GM12878 (cell line): ENCODE measurements at regions not wholly inside any gene's neighbourhood (a gene's known extent, or its start where the extent isn't known, plus 50 kb on each side); places are given as distances from the start of the nearest gene placed in this dataset.

Experiments used
- ATAC-seq: fragments of 200-7000 bp; cut with Tn5 transposase; 3 replicates; pipeline ENCODE4 v1.9.1; 2020; ENCODE audit warnings: mild to moderate bottlenecking, moderate library complexity
- BruUV-seq: library from RNA; stranded (reverse); fragments of 400-500 nt; replicated peaks from 2 replicates; lab custom pipeline; 2021; lab: Mats Ljungman, UMichigan
- CTCF ChIA-PET: fragments of 300-600 bp; sonication (Branson Sonifier 250); formaldehyde crosslinking; extraction: SDS; loops from one replicate; lab custom pipeline; 2021; ENCODE audit warnings: inconsistent platforms; lab: Yijun Ruan, JAX
- POLR2A ChIA-PET: fragments of 350-600 bp; formaldehyde crosslinking; extraction: SDS; loops from one replicate; lab custom pipeline; 2021; ENCODE audit warnings: inconsistent platforms; lab: Charles Lee
- RAD21 ChIA-PET: fragments of 300-600 bp; sonication (Branson Sonifier 250); formaldehyde crosslinking; loops from one replicate; lab custom pipeline; 2023; ENCODE audit warnings: antibody characterized with exemption; ENCODE audit not compliant: unreplicated experiment; lab: Charles Lee
- SMC1A ChIA-PET: fragments of 300-600 bp; sonication (Branson Sonifier 250); formaldehyde crosslinking; loops from one replicate; lab custom pipeline; 2023; ENCODE audit not compliant: unreplicated experiment, uncharacterized antibody; lab: Charles Lee
- DNase-seq: peaks from one replicate; pipeline ENCODE4 v3.0.0-alpha.2; 2011; ENCODE audit warnings: low read depth, low spot score
- FAIRE-seq: peaks from 3 replicates; lab custom pipeline; 2011; peaks lifted over from hg19 to GRCh38; lab: Jason Lieb, UNC
- H2AFZ ChIP-seq: 2 replicates; pipeline ENCODE4 v1.6.0; 2011; ENCODE audit warnings: low read depth, low read length, control low read depth; ENCODE audit not compliant: control insufficient read depth
- H3K27ac ChIP-seq: 2 replicates; pipeline ENCODE4 v1.5.1; 2011; ENCODE audit warnings: control low read depth; ENCODE audit not compliant: control insufficient read depth, insufficient read depth
- H3K27me3 ChIP-seq, 2 experiments: replicated peaks in 1 of 2; 2 replicates each; pipeline versions ENCODE4 v1.6.0 to v1.6.1; 2011; ENCODE audit warnings: low read length in 1 of 2; ENCODE audit not compliant: control insufficient read depth in 2 of 2, insufficient read depth in 2 of 2
- H3K36me3 ChIP-seq, 2 experiments: 2 replicates each; pipeline ENCODE4 v1.5.1; 2011; ENCODE audit warnings: low read length in 1 of 2; ENCODE audit not compliant: control insufficient read depth in 2 of 2, insufficient read depth in 2 of 2
- H3K4me1 ChIP-seq: 2 replicates; pipeline ENCODE4 v1.6.1; 2011; ENCODE audit warnings: mild to moderate bottlenecking, low read length, moderate library complexity, mixed read lengths; ENCODE audit not compliant: control insufficient read depth, insufficient read depth
- H3K4me2 ChIP-seq: 2 replicates; pipeline ENCODE4 v1.6.0; 2011; ENCODE audit warnings: control low read depth; ENCODE audit not compliant: control insufficient read depth, insufficient read depth
- H3K4me3 ChIP-seq: fragments of 200-600 bp; sonication (generic); 2 replicates; pipeline ENCODE4 v1.5.1; 2016
- H3K79me2 ChIP-seq: 2 replicates; pipeline ENCODE4 v1.6.0; 2011; ENCODE audit warnings: low read length; ENCODE audit not compliant: control insufficient read depth, insufficient read depth
- H3K9ac ChIP-seq: 2 replicates; pipeline ENCODE4 v1.8.0; 2011; ENCODE audit warnings: low read length, control low read depth, mixed read lengths; ENCODE audit not compliant: control insufficient read depth, insufficient read depth
- H3K9me3 ChIP-seq: replicated peaks from 3 replicates; pipeline ENCODE4 v1.5.1; 2011; ENCODE audit warnings: mild to moderate bottlenecking, low read length; ENCODE audit not compliant: control insufficient read depth, insufficient read depth
- H4K20me1 ChIP-seq: 2 replicates; pipeline ENCODE4 v1.6.0; 2011; ENCODE audit not compliant: control insufficient read depth, insufficient read depth
- CHD4 ChIP-seq: fragments of 200-600 bp; sonication (generic); IDR thresholded peaks from 2 replicates; pipeline ENCODE4 v1.6.1; 2016; ENCODE audit warnings: mild to moderate bottlenecking
- NRF1 ChIP-seq: conservative IDR thresholded peaks from 2 replicates; pipeline ENCODE4 v1.6.1; 2011; ENCODE audit warnings: mild to moderate bottlenecking, low read depth, low read length, improper control_type of control experiment
- PKNOX1 ChIP-seq: fragments of 450-650 bp; IDR thresholded peaks from 2 replicates; pipeline ENCODE4 v1.6.1; 2016; ENCODE audit warnings: mild to moderate bottlenecking
- RELB ChIP-seq: fragments of 450-650 bp; IDR thresholded peaks from 2 replicates; pipeline ENCODE4 v1.6.1; 2017; ENCODE audit warnings: low read depth, mild to moderate bottlenecking, moderate library complexity
- SRF ChIP-seq, 2 experiments: IDR thresholded peaks; 2 replicates each; pipeline ENCODE4 v1.6.1; 2011; ENCODE audit warnings: low read depth in 2 of 2, low read length in 2 of 2, mild to moderate bottlenecking in 1 of 2, moderate library complexity in 1 of 2
- ZSCAN29 ChIP-seq: fragments of 450-650 bp; IDR thresholded peaks from 2 replicates; pipeline ENCODE4 v1.6.1; 2017; ENCODE audit warnings: mild to moderate bottlenecking, moderate library complexity
- WGBS: methylation state at CpG from one replicate; pipeline ENCODE4 v1.1.6; 2016; ENCODE audit warnings: low lambda C conversion rate; ENCODE audit not compliant: insufficient replicate concordance, insufficient coverage; ENCODE audit errors: missing lambda C conversion rate; 5-methylcytosine and 5-hydroxymethylcytosine counted together
- in situ Hi-C: fragments of 300-500 bp; cut with MboI; formaldehyde crosslinking; loops from 9 replicates; pipeline ENCODE4 v1.14.3; 2018; ENCODE audit warnings: mixed read lengths
- intact Hi-C: fragments of 100-400 bp; cut with micrococcal nuclease; formaldehyde crosslinking; loops from one replicate; pipeline ENCODE4 v1.14.2; 2022; ENCODE audit not compliant: unreplicated experiment
- TF ChIP-seq, protein P1 (sequence below): fragments of 450-650 bp; IDR thresholded peaks from 2 replicates; pipeline ENCODE4 v1.6.1; 2017; ENCODE audit warnings: antibody characterized with exemption, mild to moderate bottlenecking, moderate library complexity

DNA sequence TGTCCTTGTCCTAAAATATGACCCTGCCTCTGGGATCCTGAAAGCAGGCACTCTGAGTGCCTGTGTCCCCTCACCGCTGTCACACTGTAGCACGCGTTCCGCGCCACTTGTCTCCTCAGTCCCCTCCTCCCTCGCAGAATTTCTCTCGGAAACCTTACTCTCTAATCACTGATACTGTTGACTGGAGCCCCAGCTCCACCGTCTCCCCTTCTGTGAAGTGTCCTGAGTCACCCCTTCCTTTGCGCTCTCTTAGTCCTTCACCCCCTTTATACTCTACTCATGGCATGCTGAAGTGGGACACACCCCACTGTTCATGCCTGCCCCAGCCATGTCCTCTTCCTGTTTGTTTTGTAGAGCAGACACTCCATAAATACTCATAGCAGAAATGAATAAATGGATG lies 104.7 kb downstream of the ZNF664 start:
- DNase-seq (no peak), FAIRE-seq (no peak), ATAC-seq (no peak)
- ChIA-PET RAD21 (no interaction called here), POLR2A (no interaction called here), CTCF (no interaction called here), SMC1A (interaction anchor here (0.6 kb wide), 1 partner anchor 112 kb away, joined by 3 read pairs; no protein-coding TSS in a partner anchor)
- Histone ChIP-seq H3K36me3 (no peaks in the 10 kb centered on the region), H2AFZ (no peak overlapping the region), H3K4me3 (no peak overlapping the region), H3K79me2 (no peaks in the 10 kb centered on the region), H3K27ac (no peak overlapping the region), H3K9me3 (no peaks in the 10 kb centered on the region), H3K4me1 (no peaks in the 10 kb centered on the region), H3K4me2 (no peak overlapping the region), H3K27me3 (no peaks in the 10 kb centered on the region), H4K20me1 (no peaks in the 10 kb centered on the region), H3K9ac (no peak overlapping the region)
- 83% methylated on average over 9 of the region's 9 CpGs for WGBS
- intact Hi-C loops (no loop called here), in situ Hi-C loops (no loop called here)
- no TSS peak for BruUV-seq
- no peak for TF ChIP-seq SRF (IDR thresholded peaks at IDR 0.05; ENCODE audit: low read depth in 2 of 2, low read length in 2 of 2)
- no peak for TF ChIP-seq CHD4
- TF ChIP-seq NRF1 = no peak
- TF ChIP-seq RELB = no peak
- TF ChIP-seq, protein P1, sequence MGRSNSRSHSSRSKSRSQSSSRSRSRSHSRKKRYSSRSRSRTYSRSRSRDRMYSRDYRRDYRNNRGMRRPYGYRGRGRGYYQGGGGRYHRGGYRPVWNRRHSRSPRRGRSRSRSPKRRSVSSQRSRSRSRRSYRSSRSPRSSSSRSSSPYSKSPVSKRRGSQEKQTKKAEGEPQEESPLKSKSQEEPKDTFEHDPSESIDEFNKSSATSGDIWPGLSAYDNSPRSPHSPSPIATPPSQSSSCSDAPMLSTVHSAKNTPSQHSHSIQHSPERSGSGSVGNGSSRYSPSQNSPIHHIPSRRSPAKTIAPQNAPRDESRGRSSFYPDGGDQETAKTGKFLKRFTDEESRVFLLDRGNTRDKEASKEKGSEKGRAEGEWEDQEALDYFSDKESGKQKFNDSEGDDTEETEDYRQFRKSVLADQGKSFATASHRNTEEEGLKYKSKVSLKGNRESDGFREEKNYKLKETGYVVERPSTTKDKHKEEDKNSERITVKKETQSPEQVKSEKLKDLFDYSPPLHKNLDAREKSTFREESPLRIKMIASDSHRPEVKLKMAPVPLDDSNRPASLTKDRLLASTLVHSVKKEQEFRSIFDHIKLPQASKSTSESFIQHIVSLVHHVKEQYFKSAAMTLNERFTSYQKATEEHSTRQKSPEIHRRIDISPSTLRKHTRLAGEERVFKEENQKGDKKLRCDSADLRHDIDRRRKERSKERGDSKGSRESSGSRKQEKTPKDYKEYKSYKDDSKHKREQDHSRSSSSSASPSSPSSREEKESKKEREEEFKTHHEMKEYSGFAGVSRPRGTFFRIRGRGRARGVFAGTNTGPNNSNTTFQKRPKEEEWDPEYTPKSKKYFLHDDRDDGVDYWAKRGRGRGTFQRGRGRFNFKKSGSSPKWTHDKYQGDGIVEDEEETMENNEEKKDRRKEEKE = no peak
- no peak for TF ChIP-seq ZSCAN29
- TF ChIP-seq PKNOX1 = no peak
